RWPE2 (cell line): ENCODE measurements at regions not wholly inside any gene's neighbourhood (a gene's known extent, or its start where the extent isn't known, plus 50 kb on each side); places are given as distances from the start of the nearest gene placed in this dataset.

Experiments used
- ATAC-seq: fragments of 200-7000 bp; cut with Tn5 transposase; 3 replicates; pipeline ENCODE4 v1.9.1; 2021; ENCODE audit warnings: low read depth
- DNase-seq: peaks from one replicate; pipeline ENCODE4 v3.0.0-alpha.2; 2020; ENCODE audit warnings: low spot score
- H3K27ac ChIP-seq: fragments of 450-650 bp; 2 replicates; pipeline ENCODE4 v1.5.1; 2017; ENCODE audit warnings: mild to moderate bottlenecking; ENCODE audit not compliant: poor library complexity, severe bottlenecking
- H3K27me3 ChIP-seq: fragments of 250-450 bp; sonication (Bioruptor Pico); 2 replicates; pipeline ENCODE4 v1.5.1; 2021; ENCODE audit warnings: mild to moderate bottlenecking, moderate library complexity; ENCODE audit not compliant: insufficient read depth, poor library complexity, severe bottlenecking
- H3K36me3 ChIP-seq: fragments of 250-450 bp; sonication (Bioruptor Pico); 2 replicates; pipeline ENCODE4 v1.5.1; 2020; ENCODE audit warnings: low read depth, mild to moderate bottlenecking, moderate library complexity
- H3K4me1 ChIP-seq: fragments of 250-450 bp; sonication (Bioruptor Pico); 2 replicates; pipeline ENCODE4 v1.5.1; 2021; ENCODE audit warnings: mild to moderate bottlenecking, moderate library complexity; ENCODE audit not compliant: insufficient read depth, poor library complexity, severe bottlenecking
- H3K4me3 ChIP-seq: fragments of 250-450 bp; sonication (Bioruptor Pico); 2 replicates; pipeline ENCODE4 v1.5.1; 2021; ENCODE audit warnings: mild to moderate bottlenecking, moderate library complexity; ENCODE audit not compliant: severe bottlenecking
- H3K9me3 ChIP-seq: fragments of 250-450 bp; sonication (Bioruptor Pico); 2 replicates; pipeline ENCODE4 v1.5.1; 2021; ENCODE audit warnings: mild to moderate bottlenecking, moderate library complexity; ENCODE audit not compliant: severe bottlenecking
- TF ChIP-seq, protein P1 (sequence below): fragments of 450-650 bp; IDR thresholded peaks from one replicate; pipeline ENCODE4 v1.5.1; 2017; ENCODE audit warnings: mild to moderate bottlenecking, moderate library complexity; ENCODE audit not compliant: poor library complexity, severe bottlenecking

DNA sequence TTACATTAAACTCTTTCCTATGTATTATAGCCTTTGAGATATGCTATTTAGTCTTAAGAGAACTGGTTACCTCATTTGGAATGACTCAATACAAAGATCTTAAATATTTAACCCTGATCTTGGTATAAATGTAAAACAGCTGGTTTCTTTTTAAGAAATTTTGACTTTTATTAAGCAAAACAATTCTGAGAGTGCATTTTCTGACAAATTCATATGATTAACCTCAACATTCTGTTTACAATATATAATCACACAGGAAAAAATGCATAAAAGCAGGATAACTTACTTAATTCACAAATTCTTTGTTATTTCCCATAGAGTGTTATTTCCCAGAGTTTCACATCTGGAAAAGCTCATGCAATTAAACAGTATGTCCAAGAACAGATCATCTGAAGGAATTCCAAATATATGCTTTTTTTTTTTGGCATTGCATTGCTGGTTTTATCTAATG lies 400.4 kb upstream of the THBS1 start:
- TF ChIP-seq, protein P1, sequence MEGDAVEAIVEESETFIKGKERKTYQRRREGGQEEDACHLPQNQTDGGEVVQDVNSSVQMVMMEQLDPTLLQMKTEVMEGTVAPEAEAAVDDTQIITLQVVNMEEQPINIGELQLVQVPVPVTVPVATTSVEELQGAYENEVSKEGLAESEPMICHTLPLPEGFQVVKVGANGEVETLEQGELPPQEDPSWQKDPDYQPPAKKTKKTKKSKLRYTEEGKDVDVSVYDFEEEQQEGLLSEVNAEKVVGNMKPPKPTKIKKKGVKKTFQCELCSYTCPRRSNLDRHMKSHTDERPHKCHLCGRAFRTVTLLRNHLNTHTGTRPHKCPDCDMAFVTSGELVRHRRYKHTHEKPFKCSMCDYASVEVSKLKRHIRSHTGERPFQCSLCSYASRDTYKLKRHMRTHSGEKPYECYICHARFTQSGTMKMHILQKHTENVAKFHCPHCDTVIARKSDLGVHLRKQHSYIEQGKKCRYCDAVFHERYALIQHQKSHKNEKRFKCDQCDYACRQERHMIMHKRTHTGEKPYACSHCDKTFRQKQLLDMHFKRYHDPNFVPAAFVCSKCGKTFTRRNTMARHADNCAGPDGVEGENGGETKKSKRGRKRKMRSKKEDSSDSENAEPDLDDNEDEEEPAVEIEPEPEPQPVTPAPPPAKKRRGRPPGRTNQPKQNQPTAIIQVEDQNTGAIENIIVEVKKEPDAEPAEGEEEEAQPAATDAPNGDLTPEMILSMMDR: no peak
- H3K4me3 ChIP-seq: no peak overlapping the region
- no peaks in the 10 kb centered on the region for H3K36me3 ChIP-seq
- ATAC-seq: no peak
- no peaks in the 10 kb centered on the region for H3K27me3 ChIP-seq
- peak overlapping the region; percentile 100 for H3K27ac ChIP-seq
- H3K4me1 ChIP-seq: peaks cover 74% of the 10 kb centered on the region
- H3K9me3 ChIP-seq: peaks cover 3% of the 10 kb centered on the region
- DNase-seq: no peak

DNA sequence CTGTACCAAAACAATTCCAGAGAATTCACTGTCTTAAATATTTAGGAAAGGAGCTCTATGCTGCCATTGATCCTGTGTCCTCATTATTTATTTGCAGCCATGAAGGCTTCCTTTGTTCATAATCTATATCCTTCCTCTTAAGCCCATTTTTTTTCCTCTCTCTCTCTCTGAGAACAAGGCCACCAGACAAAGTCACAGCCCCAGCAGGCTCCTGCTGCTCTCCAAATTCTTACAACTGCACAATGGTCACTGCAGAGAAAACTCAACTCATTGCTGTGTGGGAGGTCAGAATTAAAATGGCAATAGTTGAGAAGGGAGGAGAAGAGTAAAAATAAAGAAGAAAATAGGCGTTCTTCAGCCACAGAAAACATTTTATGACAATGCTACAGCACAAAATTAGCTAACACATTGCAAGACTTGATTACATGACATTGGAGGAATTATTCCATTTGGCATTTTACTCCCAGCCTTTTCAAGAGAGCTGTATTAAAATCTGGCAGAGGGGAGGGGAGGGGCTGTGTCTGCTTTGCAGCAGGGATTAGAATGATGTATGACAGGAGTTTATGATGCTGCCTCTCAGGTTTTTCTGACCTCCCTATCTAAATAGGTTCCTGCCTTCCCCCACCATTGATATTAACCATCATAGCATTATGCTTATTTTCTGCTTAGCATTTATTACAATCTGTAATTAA lies 399.7 kb upstream of the THBS1 start:
- DNase-seq (no peak), ATAC-seq (no peak)
- no peak overlapping the region for H3K4me3 ChIP-seq
- H3K4me1 ChIP-seq: peaks cover 71% of the 10 kb centered on the region
- H3K9me3 ChIP-seq: peaks cover 3% of the 10 kb centered on the region
- H3K36me3 ChIP-seq: no peaks in the 10 kb centered on the region
- H3K27ac ChIP-seq: peak overlapping the region; percentile 100
- no peaks in the 10 kb centered on the region for H3K27me3 ChIP-seq
- TF ChIP-seq, protein P1: no peak

DNA sequence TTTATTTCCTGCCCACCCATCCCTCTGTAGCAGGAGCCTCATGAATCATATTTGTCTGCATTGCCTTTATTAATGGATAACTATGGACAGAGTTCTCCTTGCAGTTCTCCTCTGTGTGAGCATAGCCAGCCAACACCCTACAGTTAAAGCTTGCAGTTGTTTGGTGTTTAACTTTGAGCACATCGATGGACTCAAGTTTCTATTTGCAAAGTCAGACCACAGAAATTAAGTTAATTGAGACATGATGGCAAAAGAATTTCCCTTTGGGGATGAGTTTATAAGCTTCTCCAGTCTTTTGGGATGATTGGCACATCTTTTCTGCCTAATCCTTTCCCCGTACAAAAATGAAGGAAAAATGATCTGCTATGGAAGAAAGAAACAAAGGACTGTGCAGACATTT lies 398.9 kb upstream of the THBS1 start:
- TF ChIP-seq, protein P1: no peak
- no peaks in the 10 kb centered on the region for H3K27me3 ChIP-seq
- ATAC-seq: no peak
- peak overlapping the region; percentile 100 for H3K27ac ChIP-seq
- no peak overlapping the region for H3K4me3 ChIP-seq
- no peaks in the 10 kb centered on the region for H3K36me3 ChIP-seq
- peaks cover 3% of the 10 kb centered on the region for H3K9me3 ChIP-seq
- H3K4me1 ChIP-seq: peaks cover 64% of the 10 kb centered on the region
- no peak for DNase-seq

DNA sequence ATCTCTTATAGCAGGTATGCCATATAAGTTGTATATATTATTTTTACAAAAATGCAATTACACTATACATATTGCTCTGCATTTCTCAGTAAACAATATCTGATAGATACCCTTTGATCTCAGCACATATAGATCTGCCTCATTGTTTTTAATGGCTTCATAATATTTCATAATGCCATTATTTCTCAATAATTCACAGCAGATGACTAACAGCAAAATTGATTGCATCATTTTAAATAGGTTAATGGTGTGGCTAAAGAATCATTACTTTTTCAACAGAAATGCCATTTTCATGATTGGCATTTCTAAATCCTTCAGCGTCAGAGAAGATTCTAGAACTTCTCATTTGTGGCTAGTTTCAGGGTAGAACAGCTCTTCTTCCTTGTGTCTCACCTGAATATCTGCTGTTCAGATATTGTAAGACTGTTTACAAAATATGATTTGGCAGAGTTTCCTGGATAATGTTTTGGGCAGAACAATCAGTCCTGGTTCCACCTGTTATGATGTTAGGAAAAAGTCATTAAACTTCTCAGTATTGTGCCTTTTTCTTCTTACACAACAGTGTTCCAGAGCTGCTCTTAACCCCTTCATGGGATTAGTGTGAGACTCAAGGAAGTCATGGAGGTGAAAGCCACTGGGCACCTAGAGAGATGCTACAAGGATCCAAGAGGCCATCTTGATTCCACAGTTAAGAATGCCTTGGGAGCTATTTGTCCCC lies 397.6 kb upstream of the THBS1 start:
- DNase-seq (no peak), ATAC-seq (peak; percentile 43)
- peaks cover 3% of the 10 kb centered on the region for H3K9me3 ChIP-seq
- H3K4me1 ChIP-seq: peaks cover 59% of the 10 kb centered on the region
- TF ChIP-seq, protein P1: no peak
- peak overlapping the region; percentile 100 for H3K27ac ChIP-seq
- no peaks in the 10 kb centered on the region for H3K27me3 ChIP-seq
- H3K36me3 ChIP-seq: no peaks in the 10 kb centered on the region
- H3K4me3 ChIP-seq: no peak overlapping the region
